Testis (tissue), 2 donors: ENCODE measurements at regions not wholly inside any gene's neighbourhood (a gene's known extent, or its start where the extent isn't known, plus 50 kb on each side); places are given as distances from the start of the nearest gene placed in this dataset.

Source experiments
- DNase-seq: peaks from one replicate; pipeline ENCODE4 v3.0.0-alpha.2; 2019
- H3K27ac ChIP-seq, 2 donors: fragments of 200-600 bp; sonication (generic); one replicate each; pipeline ENCODE4 v1.5.1; 2019
- H3K27me3 ChIP-seq: fragments of 200-600 bp; sonication (generic); one replicate; pipeline ENCODE4 v1.5.1; 2019
- H3K36me3 ChIP-seq: fragments of 200-600 bp; sonication (generic); one replicate; pipeline ENCODE4 v1.5.1; 2017; ENCODE audit warnings: low read depth; ENCODE audit errors: missing control alignments
- H3K4me1 ChIP-seq: fragments of 200-600 bp; sonication (generic); one replicate; pipeline ENCODE4 v1.5.1; 2019
- H3K4me3 ChIP-seq, 2 donors: fragments of 200-600 bp; sonication (generic); one replicate each; pipeline ENCODE4 v1.5.1; 2017 to 2019
- H3K9me3 ChIP-seq: fragments of 200-600 bp; sonication (generic); one replicate; pipeline ENCODE4 v1.5.1; 2017
- POLR2A ChIP-seq: fragments of 450-650 bp; IDR thresholded peaks from one replicate; pipeline ENCODE4 v1.6.1; 2017; ENCODE audit warnings: antibody characterized with exemption, mild to moderate bottlenecking, moderate library complexity
- WGBS, 2 donors: methylation state at CpG; one replicate each; pipeline ENCODE4 v1.1.5; 2018; 5-methylcytosine and 5-hydroxymethylcytosine counted together
- intact Hi-C: fragments of 100-400 bp; cut with DNase I; formaldehyde crosslinking; loops from one replicate; pipeline ENCODE4 v1.15.1; 2023; ENCODE audit warnings: low total_unique reads
- TF ChIP-seq, protein P1 (sequence below), 3 experiments: fragments of 450-650 bp in 2 of 3; fragments of 200-600 bp in 1 of 3; sonication (generic) in 1 of 3; IDR thresholded peaks; one replicate each; pipeline ENCODE4 v1.5.1; 2016 to 2019; ENCODE audit warnings: antibody characterized with exemption in 3 of 3, mild to moderate bottlenecking in 2 of 3, moderate library complexity in 1 of 3

GRCh38 chr2:57111531-57111930 lies 927.7 kb downstream of the CCDC85A start:
- intact Hi-C loops = no loop called here
- no peaks in the 10 kb centered on the region for H3K9me3 ChIP-seq
- H3K4me3 ChIP-seq = no peak overlapping the region
- no peaks in the 10 kb centered on the region for H3K36me3 ChIP-seq
- DNase-seq = no peak
- H3K27ac ChIP-seq = no peak overlapping the region
- H3K4me1 ChIP-seq = no peaks in the 10 kb centered on the region
- no peak for TF ChIP-seq POLR2A
- TF ChIP-seq, protein P1, sequence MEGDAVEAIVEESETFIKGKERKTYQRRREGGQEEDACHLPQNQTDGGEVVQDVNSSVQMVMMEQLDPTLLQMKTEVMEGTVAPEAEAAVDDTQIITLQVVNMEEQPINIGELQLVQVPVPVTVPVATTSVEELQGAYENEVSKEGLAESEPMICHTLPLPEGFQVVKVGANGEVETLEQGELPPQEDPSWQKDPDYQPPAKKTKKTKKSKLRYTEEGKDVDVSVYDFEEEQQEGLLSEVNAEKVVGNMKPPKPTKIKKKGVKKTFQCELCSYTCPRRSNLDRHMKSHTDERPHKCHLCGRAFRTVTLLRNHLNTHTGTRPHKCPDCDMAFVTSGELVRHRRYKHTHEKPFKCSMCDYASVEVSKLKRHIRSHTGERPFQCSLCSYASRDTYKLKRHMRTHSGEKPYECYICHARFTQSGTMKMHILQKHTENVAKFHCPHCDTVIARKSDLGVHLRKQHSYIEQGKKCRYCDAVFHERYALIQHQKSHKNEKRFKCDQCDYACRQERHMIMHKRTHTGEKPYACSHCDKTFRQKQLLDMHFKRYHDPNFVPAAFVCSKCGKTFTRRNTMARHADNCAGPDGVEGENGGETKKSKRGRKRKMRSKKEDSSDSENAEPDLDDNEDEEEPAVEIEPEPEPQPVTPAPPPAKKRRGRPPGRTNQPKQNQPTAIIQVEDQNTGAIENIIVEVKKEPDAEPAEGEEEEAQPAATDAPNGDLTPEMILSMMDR (IDR thresholded peaks at IDR 0.05) = no peak
- WGBS, 2 donors = 97 to 98% methylated on average over 2 of the region's 2 CpGs
- H3K27me3 ChIP-seq = no peaks in the 10 kb centered on the region

GRCh38 chr2:57119141-57119540 lies 927.5 kb upstream of the VRK2 start:
- Histone ChIP-seq H3K27ac (no peak overlapping the region), H3K36me3 (no peaks in the 10 kb centered on the region), H3K4me3 (no peak overlapping the region), H3K27me3 (no peaks in the 10 kb centered on the region), H3K4me1 (no peaks in the 10 kb centered on the region), H3K9me3 (no peaks in the 10 kb centered on the region)
- TF ChIP-seq, protein P1 (IDR thresholded peaks at IDR 0.05) = no peak
- no peak for TF ChIP-seq POLR2A
- intact Hi-C loops = no loop called here
- DNase-seq = no peak

DNA sequence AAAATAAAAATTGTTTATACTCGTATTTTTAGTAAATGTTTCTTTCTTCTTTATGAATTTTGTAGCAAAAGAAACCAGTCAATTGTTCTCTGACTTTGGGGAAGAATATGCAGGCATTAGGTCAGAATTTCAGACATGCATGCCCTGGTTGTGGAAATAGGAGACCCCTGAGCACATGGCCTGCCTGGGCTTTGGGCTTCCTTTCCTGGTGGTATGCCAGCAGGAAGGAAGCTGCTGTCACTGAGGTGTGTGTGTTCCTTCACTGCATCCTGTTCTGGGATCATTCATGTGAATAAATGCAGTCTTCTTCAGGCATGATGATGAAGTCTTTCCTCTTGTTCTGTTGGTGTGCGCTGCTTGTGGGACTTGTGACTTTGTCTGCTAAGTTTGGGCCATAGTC lies 920.2 kb upstream of the VRK2 start:
- no peak for DNase-seq
- no peak overlapping the region for H3K4me3 ChIP-seq
- no peaks in the 10 kb centered on the region for H3K36me3 ChIP-seq
- no peaks in the 10 kb centered on the region for H3K4me1 ChIP-seq
- WGBS, 2 donors = 84 to 91% methylated on average over 2 of the region's 2 CpGs
- no peak overlapping the region for H3K27ac ChIP-seq
- H3K27me3 ChIP-seq = no peaks in the 10 kb centered on the region
- TF ChIP-seq, protein P1 (IDR thresholded peaks at IDR 0.05) = no peak
- TF ChIP-seq POLR2A = no peak
- intact Hi-C loops = no loop called here
- H3K9me3 ChIP-seq = no peaks in the 10 kb centered on the region

GRCh38 chr2:57139179-57139578 lies 907.4 kb upstream of the VRK2 start:
- no peak overlapping the region for H3K27ac ChIP-seq
- no peaks in the 10 kb centered on the region for H3K36me3 ChIP-seq
- H3K4me1 ChIP-seq = no peaks in the 10 kb centered on the region
- no peak overlapping the region for H3K4me3 ChIP-seq
- WGBS, 2 donors = 71 to 78% methylated on average over 1 of the region's 1 CpG
- intact Hi-C loops = no loop called here
- no peak for DNase-seq
- H3K27me3 ChIP-seq = no peaks in the 10 kb centered on the region
- TF ChIP-seq, protein P1 (IDR thresholded peaks at IDR 0.05) = no peak
- no peak for TF ChIP-seq POLR2A
- no peaks in the 10 kb centered on the region for H3K9me3 ChIP-seq

DNA sequence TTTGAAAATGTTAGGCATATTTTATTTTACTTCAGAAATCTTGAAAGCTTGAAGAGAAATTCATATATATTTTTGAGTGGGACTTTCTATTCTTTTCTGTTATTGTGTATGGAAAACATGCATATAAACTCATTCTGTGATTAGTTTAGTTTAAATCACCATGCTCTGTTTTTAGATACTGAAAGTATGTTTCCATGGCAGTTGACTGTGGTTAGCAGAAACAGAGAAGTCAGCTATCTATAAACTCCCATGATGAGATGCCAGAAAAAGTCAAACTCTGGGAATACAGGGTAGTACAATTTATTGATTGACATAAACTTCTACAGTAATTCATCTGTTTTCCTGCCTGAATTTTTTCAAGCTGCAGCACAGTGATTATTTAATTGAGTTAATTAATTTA lies 905.3 kb upstream of the VRK2 start:
- Histone ChIP-seq H3K9me3 (no peaks in the 10 kb centered on the region), H3K27me3 (no peaks in the 10 kb centered on the region), H3K36me3 (no peaks in the 10 kb centered on the region), H3K4me1 (no peaks in the 10 kb centered on the region), H3K27ac (no peak overlapping the region), H3K4me3 (no peak overlapping the region)
- TF ChIP-seq, protein P1 (IDR thresholded peaks at IDR 0.05) = no peak
- TF ChIP-seq POLR2A = no peak
- intact Hi-C loops = no loop called here
- DNase-seq = no peak
